Panc1 (cell line): ENCODE measurements at regions not wholly inside any gene's neighbourhood (a gene's known extent, or its start where the extent isn't known, plus 50 kb on each side); places are given as distances from the start of the nearest gene placed in this dataset.

ENCODE experiments used
- POLR2AphosphoS5 ChIP-seq: IDR thresholded peaks from 2 replicates; pipeline ENCODE4 v1.6.1; 2012; ENCODE audit warnings: mild to moderate bottlenecking, low read depth, low read length, moderate library complexity
- SIN3A ChIP-seq: IDR thresholded peaks from 2 replicates; pipeline ENCODE4 v1.6.1; 2012; ENCODE audit warnings: low read depth, mild to moderate bottlenecking, low read length, moderate library complexity, borderline replicate concordance; ENCODE audit not compliant: insufficient read depth
- TF ChIP-seq, protein P1 (sequence below): fragments of 450-650 bp; IDR thresholded peaks from 2 replicates; pipeline ENCODE4 v1.5.1; 2017; ENCODE audit warnings: mild to moderate bottlenecking

DNA sequence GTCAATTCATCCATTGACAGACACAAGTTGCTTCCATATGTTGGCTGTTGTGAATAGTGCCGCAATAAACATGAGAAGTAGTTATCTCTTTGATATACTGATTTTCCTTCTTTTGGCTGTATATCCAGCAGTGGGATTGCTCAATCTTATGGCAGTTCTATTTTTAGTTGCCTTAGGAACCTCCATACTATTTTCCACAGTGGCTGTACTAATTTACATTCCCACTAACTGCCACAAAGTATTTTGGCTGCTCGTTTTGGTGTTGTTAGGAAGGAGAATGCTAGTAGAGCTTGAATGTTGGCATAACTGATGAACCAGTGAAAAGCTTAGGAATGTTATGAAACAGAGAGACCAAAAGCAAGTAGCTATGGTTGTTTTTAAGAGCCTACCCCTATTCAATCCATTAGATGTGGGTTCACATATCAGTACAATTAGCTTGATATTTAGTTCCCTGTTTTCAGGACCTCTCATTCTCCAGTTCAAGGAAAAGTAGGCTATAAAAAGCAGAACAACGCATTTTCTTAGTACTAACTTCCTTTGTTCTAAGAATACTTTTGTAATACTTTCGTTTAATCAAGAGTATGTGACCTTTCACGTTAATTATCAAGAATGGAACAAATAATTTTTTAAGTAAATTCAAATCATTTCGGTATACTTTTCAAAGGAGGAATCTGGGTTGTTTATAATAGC is 100.3 kb downstream of the FAS start:
- TF ChIP-seq, protein P1, sequence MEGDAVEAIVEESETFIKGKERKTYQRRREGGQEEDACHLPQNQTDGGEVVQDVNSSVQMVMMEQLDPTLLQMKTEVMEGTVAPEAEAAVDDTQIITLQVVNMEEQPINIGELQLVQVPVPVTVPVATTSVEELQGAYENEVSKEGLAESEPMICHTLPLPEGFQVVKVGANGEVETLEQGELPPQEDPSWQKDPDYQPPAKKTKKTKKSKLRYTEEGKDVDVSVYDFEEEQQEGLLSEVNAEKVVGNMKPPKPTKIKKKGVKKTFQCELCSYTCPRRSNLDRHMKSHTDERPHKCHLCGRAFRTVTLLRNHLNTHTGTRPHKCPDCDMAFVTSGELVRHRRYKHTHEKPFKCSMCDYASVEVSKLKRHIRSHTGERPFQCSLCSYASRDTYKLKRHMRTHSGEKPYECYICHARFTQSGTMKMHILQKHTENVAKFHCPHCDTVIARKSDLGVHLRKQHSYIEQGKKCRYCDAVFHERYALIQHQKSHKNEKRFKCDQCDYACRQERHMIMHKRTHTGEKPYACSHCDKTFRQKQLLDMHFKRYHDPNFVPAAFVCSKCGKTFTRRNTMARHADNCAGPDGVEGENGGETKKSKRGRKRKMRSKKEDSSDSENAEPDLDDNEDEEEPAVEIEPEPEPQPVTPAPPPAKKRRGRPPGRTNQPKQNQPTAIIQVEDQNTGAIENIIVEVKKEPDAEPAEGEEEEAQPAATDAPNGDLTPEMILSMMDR: no peak
- TF ChIP-seq SIN3A (no peak), POLR2AphosphoS5 (no peak)
